ENCODE measurements at regions not wholly inside any gene's neighbourhood (a gene's known extent, or its start where the extent isn't known, plus 50 kb on each side); places are given as distances from the start of the nearest gene placed in this dataset.
"Not testable (repeated sequence)": the region's sequence is repeated elsewhere in the genome, so short reads cannot be mapped to it uniquely, and the experiment has no call there.

- DNase-seq: no peak
Observed at GRCh38 chr10:43998021-43998809, 349.5 kb upstream of the ZNF32 start.

DNA sequence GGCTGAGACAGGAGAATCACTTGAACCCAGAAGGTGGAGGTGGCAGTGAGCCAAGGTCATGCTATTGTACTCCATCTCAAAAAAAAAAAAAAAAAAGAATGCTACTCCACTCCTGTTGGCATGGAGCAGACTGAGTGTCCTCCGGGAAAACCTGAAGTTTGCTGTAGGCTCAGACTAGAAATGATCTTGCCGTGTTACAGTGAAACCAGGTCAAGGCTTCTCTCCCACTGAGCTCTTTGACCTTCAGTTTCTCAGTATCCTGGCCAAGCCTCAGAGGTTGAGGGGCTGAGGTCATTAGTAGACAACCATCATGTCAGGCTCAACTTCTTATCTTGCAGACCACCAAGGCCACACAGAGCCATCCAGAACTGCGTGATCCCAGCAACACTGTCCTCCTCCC is 348.6 kb upstream of the ZNF32 start:
- no peak for DNase-seq

GRCh38 chr10:43994539-43994938 is 345.9 kb upstream of the ZNF32 start:
- DNase-seq: no peak

DNA sequence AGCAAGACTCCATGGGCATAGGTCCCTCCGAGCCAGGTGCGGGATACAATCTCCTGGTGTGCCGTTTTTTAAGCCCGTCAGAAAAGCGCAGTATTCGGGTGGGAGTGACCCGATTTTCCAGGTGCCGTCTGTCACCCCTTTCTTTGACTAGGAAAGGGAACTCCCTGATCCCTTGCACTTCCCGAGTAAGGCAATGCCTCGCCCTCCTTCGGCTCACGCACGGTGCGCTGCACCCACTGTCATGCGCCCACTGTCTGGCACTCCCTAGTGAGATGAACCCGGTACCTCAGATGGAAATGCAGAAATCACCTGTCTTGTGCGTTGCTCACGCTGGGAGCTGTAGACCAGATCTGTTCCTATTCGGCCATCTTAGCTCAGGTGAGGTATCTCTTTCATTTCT is 344.1 kb upstream of the ZNF32 start:
- not testable (repeated sequence) for DNase-seq

DNA sequence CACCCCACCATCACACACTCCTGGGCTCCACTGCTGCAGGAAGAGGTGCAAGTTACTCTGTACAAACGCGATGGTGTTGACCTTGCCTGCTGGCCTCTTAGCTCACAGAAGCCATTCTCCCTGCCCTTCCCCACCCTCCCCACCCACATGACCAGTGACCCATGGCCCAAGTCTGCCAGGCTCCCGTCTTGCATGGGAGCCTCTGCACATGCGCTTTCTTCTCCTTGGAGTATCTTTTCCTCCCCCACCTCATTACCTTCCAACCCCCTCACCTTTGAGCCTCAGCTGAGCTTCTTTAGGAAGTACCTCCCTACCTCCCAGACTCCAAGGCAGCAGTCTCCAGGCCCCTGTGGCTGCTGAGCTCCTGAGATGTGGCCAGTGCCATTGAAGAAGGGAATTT is 337.7 kb upstream of the ZNF32 start:
- no peak for DNase-seq

DNA sequence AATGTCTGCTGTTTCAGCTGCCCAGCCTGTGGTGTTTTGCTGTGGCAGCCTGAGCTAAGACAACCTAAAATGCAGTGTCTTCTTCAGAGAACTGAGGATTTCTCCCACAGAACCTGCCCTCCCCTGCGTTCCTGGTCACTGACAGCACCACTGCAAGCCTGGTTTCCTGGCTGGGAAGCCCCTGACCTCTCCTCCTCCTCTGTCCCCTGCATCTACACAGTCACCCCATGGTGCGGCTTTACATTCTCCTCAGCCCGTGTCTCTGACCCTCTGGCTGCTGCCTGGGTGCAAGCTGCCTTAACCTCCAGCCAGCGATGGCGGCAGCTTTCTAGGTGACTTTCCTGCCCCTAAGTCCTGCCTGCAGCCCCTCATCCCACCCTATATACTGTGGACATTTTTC is 337.3 kb upstream of the ZNF32 start:
- DNase-seq: no peak

DNA sequence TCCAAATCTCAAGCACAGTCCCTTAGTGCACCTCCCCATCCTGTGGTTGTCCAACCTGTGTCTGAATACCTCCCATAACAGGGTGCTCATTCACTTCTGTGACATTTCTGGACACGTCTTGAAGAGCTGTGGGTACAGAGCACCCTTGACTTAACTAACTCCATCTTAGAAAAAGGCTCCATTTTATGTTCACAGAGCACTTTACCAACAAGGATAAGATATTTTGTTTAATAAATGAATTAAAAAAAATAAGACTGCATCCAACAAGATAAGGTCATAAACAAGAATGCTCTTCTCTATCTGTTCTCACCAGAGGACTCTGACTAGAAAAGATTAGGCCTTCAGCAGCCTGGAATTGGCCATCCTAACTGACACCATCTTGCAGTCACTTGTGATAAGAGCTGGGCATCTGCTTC is 335.2 kb upstream of the ZNF32 start:
- DNase-seq: no peak

- no peak for DNase-seq
Observed at GRCh38 chr10:43983405-43983804, 334.7 kb upstream of the ZNF32 start.

GRCh38 chr10:43982250-43982649 is 333.6 kb upstream of the ZNF32 start:
- DNase-seq: no peak

DNA sequence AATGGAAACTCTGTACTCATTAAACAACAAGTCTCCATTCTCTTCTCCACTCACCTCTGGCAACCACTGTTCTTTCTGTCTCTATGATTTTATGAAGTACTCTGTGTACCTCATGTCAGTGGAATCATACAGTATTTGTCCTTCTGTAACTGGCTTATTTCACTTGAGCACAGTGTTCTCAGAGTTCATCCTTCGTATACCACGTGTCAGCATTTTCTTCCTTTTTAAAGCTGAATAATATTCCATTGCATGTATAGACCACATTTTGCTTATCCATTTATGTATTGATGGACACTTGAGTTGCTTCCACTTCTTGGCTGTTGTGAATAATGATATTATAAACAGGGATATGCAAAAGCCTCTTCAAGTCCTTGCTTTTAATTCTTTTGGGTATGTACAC is 333.0 kb upstream of the ZNF32 start:
- DNase-seq: no peak

- no peak for DNase-seq
Observed at GRCh38 chr10:43981232-43981631, 332.6 kb upstream of the ZNF32 start.

- no peak for DNase-seq
Observed at GRCh38 chr10:43980715-43981114, 332.0 kb upstream of the ZNF32 start.

- no peak for DNase-seq
Observed at GRCh38 chr10:43980313-43980712, 331.6 kb upstream of the ZNF32 start.

- no peak for DNase-seq
Observed at GRCh38 chr10:43979551-43979950, 330.9 kb upstream of the ZNF32 start.

DNA sequence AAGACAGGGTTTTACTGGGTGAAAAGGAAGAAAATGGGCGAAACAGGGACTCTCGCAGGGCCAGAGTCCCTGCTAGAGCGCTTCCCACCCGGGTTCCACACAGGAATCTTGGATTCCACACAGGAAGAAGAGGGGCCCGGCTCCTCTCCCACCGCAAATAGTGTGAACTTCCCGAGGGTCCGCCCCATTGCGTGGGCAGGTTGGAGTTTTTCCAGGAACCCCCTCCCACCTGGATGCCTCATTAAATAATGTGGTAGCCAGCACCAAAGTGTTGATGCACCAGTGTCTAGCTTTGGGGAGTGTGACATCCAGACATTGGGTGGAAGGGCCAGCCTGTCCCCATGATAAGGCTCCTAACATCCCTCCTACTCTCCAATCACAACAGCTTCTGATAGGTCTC is 330.3 kb upstream of the ZNF32 start:
- DNase-seq: no peak

DNA sequence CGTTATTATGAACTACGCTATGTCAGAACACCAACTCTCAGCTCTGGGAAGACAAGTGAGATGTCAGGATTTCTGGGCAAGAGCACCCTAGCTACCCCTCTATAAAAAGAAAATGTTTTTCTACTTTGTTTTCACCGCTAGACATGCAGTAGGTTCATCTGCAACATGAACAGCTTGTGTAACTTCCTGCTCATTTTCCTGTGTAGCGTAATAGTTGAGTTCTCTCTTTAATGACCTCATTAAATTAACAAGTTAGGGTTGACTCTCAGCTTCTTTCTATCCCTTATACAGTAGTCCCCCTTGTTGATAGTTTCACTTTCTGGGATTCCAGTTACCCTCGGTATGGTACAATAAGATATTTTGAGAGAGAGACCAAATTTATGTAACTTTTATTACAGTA is 329.4 kb upstream of the ZNF32 start:
- DNase-seq: no peak

DNA sequence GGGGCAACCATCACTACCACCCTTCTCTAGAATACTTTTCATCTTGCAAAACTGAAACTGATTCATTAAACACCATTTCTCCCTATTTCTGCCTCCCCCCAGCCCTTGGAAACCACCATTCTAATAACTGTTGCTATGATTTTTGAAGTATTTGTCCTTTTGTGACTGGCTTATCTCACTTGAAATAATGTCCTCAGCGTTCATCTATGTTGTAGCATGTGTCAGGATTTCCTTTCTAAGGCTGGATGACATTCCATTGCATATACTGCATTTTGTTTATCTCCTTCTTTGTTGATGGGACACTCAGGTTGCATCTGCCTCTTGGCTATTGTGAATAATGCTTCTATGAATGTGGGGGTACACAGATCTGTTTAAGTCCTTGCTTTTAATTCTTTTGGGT is 327.6 kb upstream of the ZNF32 start:
- DNase-seq: no peak

DNA sequence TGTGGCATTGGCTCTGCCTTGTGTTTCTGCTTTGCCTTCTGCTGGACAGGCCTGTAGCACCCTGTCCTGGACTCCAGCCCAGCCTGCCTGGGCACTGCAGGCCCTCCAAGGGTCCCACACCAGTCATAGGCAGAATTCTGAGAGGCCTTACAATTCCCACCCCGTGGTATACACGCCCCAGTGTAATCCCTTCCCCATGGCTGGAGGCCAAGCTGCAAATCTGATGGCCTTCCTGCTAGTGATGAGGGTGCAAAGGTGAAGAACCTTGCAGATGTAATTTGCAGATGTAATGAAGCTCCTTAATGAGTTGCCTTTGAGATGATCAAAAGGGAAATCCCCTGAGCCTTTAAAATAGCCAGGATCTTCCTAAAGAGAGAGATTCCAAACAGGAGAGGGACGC is 325.1 kb upstream of the ZNF32 start:
- DNase-seq: no peak

GRCh38 chr10:43972976-43973647 is 324.4 kb upstream of the ZNF32 start:
- DNase-seq: no peak

GRCh38 chr10:43971981-43972380 is 323.3 kb upstream of the ZNF32 start:
- DNase-seq: no peak

- DNase-seq: no peak
Observed at GRCh38 chr10:43971306-43971705, 322.6 kb upstream of the ZNF32 start.

DNA sequence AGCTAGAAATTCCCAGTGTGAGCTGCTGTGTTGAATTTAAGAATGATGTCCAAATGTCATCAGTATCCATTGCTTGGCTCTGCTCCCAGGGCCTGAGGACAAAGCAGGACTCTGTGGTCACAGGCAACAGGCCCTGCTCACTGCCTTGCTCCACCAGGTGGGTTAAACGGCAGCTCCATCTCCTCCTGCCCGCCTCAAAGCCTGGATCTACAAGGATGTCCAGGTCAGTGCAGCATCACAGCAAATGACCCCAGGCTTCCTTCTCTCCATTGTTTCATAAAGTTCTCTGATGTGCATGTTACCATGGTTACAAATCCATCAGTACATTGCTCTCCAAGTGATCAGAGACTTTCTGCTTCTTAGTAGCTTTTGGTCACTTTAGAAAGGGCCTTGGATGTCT is 322.0 kb upstream of the ZNF32 start:
- DNase-seq: no peak

GRCh38 chr10:43970018-43970698 is 321.5 kb upstream of the ZNF32 start:
- DNase-seq: no peak

DNA sequence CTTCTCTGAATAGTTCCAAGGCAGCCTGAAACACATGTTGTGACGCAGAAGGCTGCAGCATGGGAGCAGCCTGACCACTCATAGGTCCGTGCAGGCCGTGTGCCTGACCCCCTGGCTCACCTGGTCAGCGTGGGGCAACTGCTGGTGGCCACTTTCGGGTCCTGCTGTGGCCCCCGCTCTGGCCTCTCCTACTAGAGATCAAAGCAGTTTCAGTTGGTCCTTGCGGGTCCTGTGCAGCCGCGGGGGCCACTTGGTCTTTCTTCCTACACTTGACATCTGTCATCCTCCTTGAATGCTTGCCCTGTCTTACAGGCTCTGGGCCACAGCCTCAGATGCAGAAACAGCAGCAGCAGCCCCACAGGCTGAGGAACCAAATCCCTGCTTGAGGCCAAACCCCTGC is 320.8 kb upstream of the ZNF32 start:
- DNase-seq: no peak
